ENCODE measurements at regions not wholly inside any gene's neighbourhood (a gene's known extent, or its start where the extent isn't known, plus 50 kb on each side); places are given as distances from the start of the nearest gene placed in this dataset.

DNA sequence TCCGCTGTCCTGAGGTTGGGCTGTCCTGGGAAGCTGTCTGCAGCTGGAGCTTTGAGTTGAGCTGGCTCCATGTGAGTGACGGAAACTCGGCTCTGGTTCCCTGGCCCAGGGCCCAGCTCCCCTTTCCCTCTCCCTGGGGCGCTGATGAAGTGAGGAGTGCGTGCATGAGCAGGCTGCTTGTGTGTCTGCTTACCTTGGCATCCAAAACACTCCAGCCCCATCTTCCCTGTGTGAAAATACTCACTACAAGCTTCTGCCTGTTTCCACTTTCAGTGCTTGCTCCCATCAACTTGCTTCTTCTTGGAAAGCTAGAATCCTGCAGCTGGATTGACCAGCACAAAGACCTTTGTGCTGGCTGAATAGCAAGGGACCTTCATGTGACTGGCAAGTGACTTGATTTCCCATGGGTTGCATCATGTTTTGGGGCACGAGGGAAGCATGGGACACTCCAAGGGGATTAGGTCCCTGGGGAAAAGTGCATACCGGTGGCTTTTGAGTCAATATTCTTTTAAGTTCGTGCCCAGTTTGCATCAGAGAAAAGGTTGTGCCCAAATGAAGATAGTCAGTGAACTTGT, 198.1 kb downstream of the GADD45G start:
- H3K4me3 ChIP-seq (ENCODE audit: severe bottlenecking): no peak overlapping the region
- ATAC-seq (ENCODE audit: low read depth): no peak

GRCh38 chr9:89803403-89803802, 198.6 kb downstream of the GADD45G start:
- H3K4me1 ChIP-seq (ENCODE audit: insufficient read depth, poor library complexity, severe bottlenecking): no peaks in the 10 kb centered on the region
- no peak overlapping the region for H3K27ac ChIP-seq (ENCODE audit: poor library complexity, severe bottlenecking)
- no peak for DNase-seq (ENCODE audit: low spot score)
- no peaks in the 10 kb centered on the region for H3K9me3 ChIP-seq (ENCODE audit: severe bottlenecking)
- TF ChIP-seq CTCF (IDR thresholded peaks at IDR 0.05; ENCODE audit: poor library complexity, severe bottlenecking): no peak
- no peaks in the 10 kb centered on the region for H3K27me3 ChIP-seq (ENCODE audit: insufficient read depth, poor library complexity, severe bottlenecking)
- ATAC-seq (ENCODE audit: low read depth): no peak
- H3K36me3 ChIP-seq (ENCODE audit: low read depth): no peaks in the 10 kb centered on the region
- H3K4me3 ChIP-seq (ENCODE audit: severe bottlenecking): no peak overlapping the region

More for the DNA sequence above, 198.1 kb downstream of the GADD45G start:
- TF ChIP-seq CTCF (IDR thresholded peaks at IDR 0.05; ENCODE audit: poor library complexity, severe bottlenecking): no peak
- Histone ChIP-seq H3K4me1 (ENCODE audit: insufficient read depth, poor library complexity, severe bottlenecking) (no peaks in the 10 kb centered on the region), H3K27me3 (ENCODE audit: insufficient read depth, poor library complexity, severe bottlenecking) (no peaks in the 10 kb centered on the region), H3K27ac (ENCODE audit: poor library complexity, severe bottlenecking) (no peak overlapping the region), H3K36me3 (ENCODE audit: low read depth) (no peaks in the 10 kb centered on the region), H3K9me3 (ENCODE audit: severe bottlenecking) (no peaks in the 10 kb centered on the region)
- no peak for DNase-seq (ENCODE audit: low spot score)

- H3K4me1 ChIP-seq (ENCODE audit: insufficient read depth, poor library complexity, severe bottlenecking): no peaks in the 10 kb centered on the region
- H3K36me3 ChIP-seq (ENCODE audit: low read depth): no peaks in the 10 kb centered on the region
- H3K27ac ChIP-seq (ENCODE audit: poor library complexity, severe bottlenecking): no peak overlapping the region
- DNase-seq (ENCODE audit: low spot score) (no peak), ATAC-seq (ENCODE audit: low read depth) (no peak)
- no peak overlapping the region for H3K4me3 ChIP-seq (ENCODE audit: severe bottlenecking)
- H3K9me3 ChIP-seq (ENCODE audit: severe bottlenecking): no peaks in the 10 kb centered on the region
- no peaks in the 10 kb centered on the region for H3K27me3 ChIP-seq (ENCODE audit: insufficient read depth, poor library complexity, severe bottlenecking)
- no peak for TF ChIP-seq CTCF (IDR thresholded peaks at IDR 0.05; ENCODE audit: poor library complexity, severe bottlenecking)
These were observed 200.1 kb downstream of the GADD45G start for GRCh38 chr9:89804766-89805531.

DNA sequence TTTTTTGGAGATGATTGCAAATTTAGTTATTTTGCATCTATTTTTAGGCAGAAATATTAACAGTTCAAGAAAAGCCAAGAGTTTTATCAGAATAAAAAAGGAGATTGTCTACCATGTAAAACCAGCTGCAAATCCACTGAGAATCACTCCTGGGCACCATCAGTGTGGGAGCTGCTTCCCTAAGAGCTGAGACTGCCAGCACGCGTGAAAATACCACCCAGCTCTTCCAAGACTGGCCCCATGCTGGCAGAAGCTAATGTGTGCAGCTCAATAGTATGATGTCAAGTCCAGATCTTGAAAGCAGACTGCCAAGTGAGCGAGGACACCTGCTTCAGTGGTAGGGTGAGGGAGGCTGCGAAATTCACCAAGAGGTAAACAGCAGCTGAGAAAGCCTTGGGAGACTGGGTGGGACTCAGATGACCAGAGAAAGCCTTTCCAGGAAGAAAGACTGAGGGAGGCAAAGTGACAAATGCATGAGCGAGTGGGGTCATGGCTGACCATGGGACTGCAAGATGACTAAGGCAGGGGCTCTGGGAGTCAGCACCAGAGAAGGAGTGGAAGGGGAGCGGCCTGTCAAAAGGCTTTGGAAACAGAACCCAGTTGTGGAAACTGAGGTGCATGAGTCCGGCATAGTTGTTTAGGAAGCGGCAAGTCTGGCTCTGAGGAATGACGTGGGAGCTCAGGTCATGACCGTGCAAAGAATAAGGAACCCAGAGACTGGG, 200.9 kb downstream of the GADD45G start:
- H3K27me3 ChIP-seq (ENCODE audit: insufficient read depth, poor library complexity, severe bottlenecking): peaks cover under 1% of the 10 kb centered on the region
- no peaks in the 10 kb centered on the region for H3K9me3 ChIP-seq (ENCODE audit: severe bottlenecking)
- no peak overlapping the region for H3K27ac ChIP-seq (ENCODE audit: poor library complexity, severe bottlenecking)
- H3K4me1 ChIP-seq (ENCODE audit: insufficient read depth, poor library complexity, severe bottlenecking): no peaks in the 10 kb centered on the region
- H3K36me3 ChIP-seq (ENCODE audit: low read depth): no peaks in the 10 kb centered on the region
- ATAC-seq (ENCODE audit: low read depth) (no peak), DNase-seq (ENCODE audit: low spot score) (no peak)
- no peak overlapping the region for H3K4me3 ChIP-seq (ENCODE audit: severe bottlenecking)
- no peak for TF ChIP-seq CTCF (IDR thresholded peaks at IDR 0.05; ENCODE audit: poor library complexity, severe bottlenecking)
